Urothelium cell line (cell line): ENCODE measurements at regions not wholly inside any gene's neighbourhood (a gene's known extent, or its start where the extent isn't known, plus 50 kb on each side); places are given as distances from the start of the nearest gene placed in this dataset.
"Not testable (repeated sequence)": the region's sequence is repeated elsewhere in the genome, so short reads cannot be mapped to it uniquely, and the experiment has no call there.

Source experiments
- DNase-seq: peaks from one replicate; pipeline ENCODE4 v3.0.0; 2011; ENCODE audit warnings: low spot score, mixed read lengths
- FAIRE-seq: peaks from 2 replicates; lab custom pipeline; 2011; peaks lifted over from hg19 to GRCh38; lab: Jason Lieb, UNC

- FAIRE-seq, DNase-seq: not testable (repeated sequence)
Measured at GRCh38 chr11:96588793-96589192, 199.0 kb downstream of the JRKL start.

GRCh38 chr11:96595011-96595410, 205.2 kb downstream of the JRKL start:
- FAIRE-seq: no peak

GRCh38 chr11:96607864-96608558, 218.2 kb downstream of the JRKL start:
- peak; percentile 33 for DNase-seq

More at GRCh38 chr11:96595011-96595410, 205.2 kb downstream of the JRKL start:
- no peak for DNase-seq

GRCh38 chr11:96614101-96614500, 224.3 kb downstream of the JRKL start:
- no peak for DNase-seq
- FAIRE-seq: no peak

More at GRCh38 chr11:96607864-96608558, 218.2 kb downstream of the JRKL start:
- no peak for FAIRE-seq

- DNase-seq (no peak), FAIRE-seq (no peak)
Measured at GRCh38 chr11:96614846-96615245, 225.0 kb downstream of the JRKL start.

- DNase-seq (no peak), FAIRE-seq (no peak)
Measured at GRCh38 chr11:96620464-96621044, 230.7 kb downstream of the JRKL start.

- FAIRE-seq (no peak), DNase-seq (no peak)
Measured at GRCh38 chr11:96621161-96621560, 231.3 kb downstream of the JRKL start.

GRCh38 chr11:96622026-96622634, 232.3 kb downstream of the JRKL start:
- FAIRE-seq (no peak), DNase-seq (no peak)

- DNase-seq: no peak
- FAIRE-seq: no peak
Measured at GRCh38 chr11:96624126-96624525, 234.3 kb downstream of the JRKL start.

GRCh38 chr11:96627376-96627775, 237.6 kb downstream of the JRKL start:
- FAIRE-seq: no peak
- DNase-seq: no peak

- DNase-seq: no peak
- no peak for FAIRE-seq
Measured at GRCh38 chr11:96635655-96636054, 245.8 kb downstream of the JRKL start.

GRCh38 chr11:96641261-96641660, 251.4 kb downstream of the JRKL start:
- no peak for FAIRE-seq
- DNase-seq: no peak

GRCh38 chr11:96642583-96642982, 252.8 kb downstream of the JRKL start:
- FAIRE-seq: no peak
- peak; percentile 4 for DNase-seq

- DNase-seq (no peak), FAIRE-seq (no peak)
Measured at GRCh38 chr11:96643173-96643572, 253.4 kb downstream of the JRKL start.

- DNase-seq: no peak
- no peak for FAIRE-seq
Measured at GRCh38 chr11:96647621-96648020, 257.8 kb downstream of the JRKL start.

- no peak for FAIRE-seq
- no peak for DNase-seq
Measured at GRCh38 chr11:96648991-96649390, 259.2 kb downstream of the JRKL start.

GRCh38 chr11:96652516-96652915, 262.7 kb downstream of the JRKL start:
- no peak for FAIRE-seq
- no peak for DNase-seq

GRCh38 chr11:96655474-96655873, 265.7 kb downstream of the JRKL start:
- FAIRE-seq (no peak), DNase-seq (no peak)

- DNase-seq: no peak
- no peak for FAIRE-seq
Measured at GRCh38 chr11:96658436-96658835, 268.6 kb downstream of the JRKL start.

- no peak for FAIRE-seq
- DNase-seq: no peak
Measured at GRCh38 chr11:96664110-96664509, 274.3 kb downstream of the JRKL start.

- FAIRE-seq (no peak), DNase-seq (no peak)
Measured at GRCh38 chr11:96680211-96681018, 290.6 kb downstream of the JRKL start.
